ENCODE measurements at regions not wholly inside any gene's neighbourhood (a gene's known extent, or its start where the extent isn't known, plus 50 kb on each side); places are given as distances from the start of the nearest gene placed in this dataset.

- Histone ChIP-seq H3K4me2 (ENCODE audit: low read length) (no peak overlapping the region), H2AFZ (ENCODE audit: low read length) (no peak overlapping the region), H3K27ac (ENCODE audit: low read depth, low read length, poor library complexity, severe bottlenecking) (no peak overlapping the region), H3K4me3 (ENCODE audit: low read depth, low read length, poor library complexity, severe bottlenecking) (no peak overlapping the region), H3K36me3 (ENCODE audit: insufficient read depth, low read length) (no peaks in the 10 kb centered on the region), H3K4me1 (ENCODE audit: insufficient read depth, low read length, poor library complexity, severe bottlenecking) (no peaks in the 10 kb centered on the region), H3K79me2 (ENCODE audit: insufficient read depth, low read depth, low read length) (no peaks in the 10 kb centered on the region), H3K9me2 (ENCODE audit: insufficient read depth, low read length) (no peaks in the 10 kb centered on the region), H3K9me3 (ENCODE audit: low read length) (no peaks in the 10 kb centered on the region), H4K20me1 (ENCODE audit: insufficient read depth, low read length) (no peaks in the 10 kb centered on the region)
- ChIA-PET POLR2A (no interaction called here), CTCF (ENCODE audit: unreplicated experiment) (no interaction called here)
- TF ChIP-seq, protein P1, sequence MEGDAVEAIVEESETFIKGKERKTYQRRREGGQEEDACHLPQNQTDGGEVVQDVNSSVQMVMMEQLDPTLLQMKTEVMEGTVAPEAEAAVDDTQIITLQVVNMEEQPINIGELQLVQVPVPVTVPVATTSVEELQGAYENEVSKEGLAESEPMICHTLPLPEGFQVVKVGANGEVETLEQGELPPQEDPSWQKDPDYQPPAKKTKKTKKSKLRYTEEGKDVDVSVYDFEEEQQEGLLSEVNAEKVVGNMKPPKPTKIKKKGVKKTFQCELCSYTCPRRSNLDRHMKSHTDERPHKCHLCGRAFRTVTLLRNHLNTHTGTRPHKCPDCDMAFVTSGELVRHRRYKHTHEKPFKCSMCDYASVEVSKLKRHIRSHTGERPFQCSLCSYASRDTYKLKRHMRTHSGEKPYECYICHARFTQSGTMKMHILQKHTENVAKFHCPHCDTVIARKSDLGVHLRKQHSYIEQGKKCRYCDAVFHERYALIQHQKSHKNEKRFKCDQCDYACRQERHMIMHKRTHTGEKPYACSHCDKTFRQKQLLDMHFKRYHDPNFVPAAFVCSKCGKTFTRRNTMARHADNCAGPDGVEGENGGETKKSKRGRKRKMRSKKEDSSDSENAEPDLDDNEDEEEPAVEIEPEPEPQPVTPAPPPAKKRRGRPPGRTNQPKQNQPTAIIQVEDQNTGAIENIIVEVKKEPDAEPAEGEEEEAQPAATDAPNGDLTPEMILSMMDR (conservative IDR thresholded peaks at IDR 0.05; ENCODE audit: low read length) = no peak
- no peak for TF ChIP-seq EZH2phosphoT487 (IDR thresholded peaks at IDR 0.05; ENCODE audit: borderline replicate concordance, low read depth, low read length)
- intact Hi-C loops (cut with micrococcal nuclease; ENCODE audit: unreplicated experiment) = no loop called here
- BruUV-seq (replicated peaks) = no TSS peak
- no peak for DNase-seq (ENCODE audit: low spot score)
These were observed 156.8 kb upstream of the MLN start for GRCh38 chr6:33960345-33961313.

- intact Hi-C loops (cut with micrococcal nuclease; ENCODE audit: unreplicated experiment) = loop anchor here (10.0 kb wide), 1 partner anchor 195 kb away; no protein-coding TSS in a partner anchor
- TF ChIP-seq EZH2phosphoT487 (IDR thresholded peaks at IDR 0.05; ENCODE audit: borderline replicate concordance, low read depth, low read length) = no peak
- TF ChIP-seq, protein P1 (conservative IDR thresholded peaks at IDR 0.05; ENCODE audit: low read length) = no peak
- Histone ChIP-seq H3K4me3 (ENCODE audit: low read depth, low read length, poor library complexity, severe bottlenecking) (no peak overlapping the region), H3K9me3 (ENCODE audit: low read length) (no peaks in the 10 kb centered on the region), H3K79me2 (ENCODE audit: insufficient read depth, low read depth, low read length) (no peaks in the 10 kb centered on the region), H3K27ac (ENCODE audit: low read depth, low read length, poor library complexity, severe bottlenecking) (no peak overlapping the region), H4K20me1 (ENCODE audit: insufficient read depth, low read length) (no peaks in the 10 kb centered on the region), H3K36me3 (ENCODE audit: insufficient read depth, low read length) (no peaks in the 10 kb centered on the region), H2AFZ (ENCODE audit: low read length) (no peak overlapping the region), H3K4me1 (ENCODE audit: insufficient read depth, low read length, poor library complexity, severe bottlenecking) (no peaks in the 10 kb centered on the region), H3K4me2 (ENCODE audit: low read length) (no peak overlapping the region), H3K9me2 (ENCODE audit: insufficient read depth, low read length) (no peaks in the 10 kb centered on the region)
- POLR2A ChIA-PET = interaction anchor here (0.5 to 0.6 kb wide), 2 partner anchors 213 to 468 kb away, joined by 4 to 5 read pairs; partner anchors contain the start of gene IP6K3
- CTCF ChIA-PET (ENCODE audit: unreplicated experiment) = interaction anchor here (0.6 kb wide), 1 partner anchor 231 kb away, joined by 4 read pairs; no protein-coding TSS in a partner anchor
- BruUV-seq (replicated peaks) = no TSS peak
- no peak for DNase-seq (ENCODE audit: low spot score)
These were observed 156.0 kb upstream of the MLN start for GRCh38 chr6:33959661-33960344.
